HepG2 (cell line): ENCODE measurements at regions not wholly inside any gene's neighbourhood (a gene's known extent, or its start where the extent isn't known, plus 50 kb on each side); places are given as distances from the start of the nearest gene placed in this dataset.

ENCODE experiments used
- ATF7 ChIP-seq, 2 experiments: fragments of 450-650 bp in 1 of 2; sonication (generic) in 1 of 2; formaldehyde crosslinking in 1 of 2; IDR thresholded peaks; 2 replicates each; pipeline versions ENCODE4 v1.4.0 to v1.6.1; 2016 to 2020; ENCODE audit warnings: antibody characterized with exemption in 1 of 2, mild to moderate bottlenecking in 1 of 2, missing genetic modification reagents in 1 of 2
- FOSL2 ChIP-seq: sonication (generic); formaldehyde crosslinking; IDR thresholded peaks from 2 replicates; pipeline ENCODE4 v1.4.0; 2020; ENCODE audit warnings: missing genetic modification reagents
- KLF13 ChIP-seq: sonication (generic); formaldehyde crosslinking; IDR thresholded peaks from 2 replicates; pipeline ENCODE4 v1.4.0; 2020; ENCODE audit warnings: mild to moderate bottlenecking, missing genetic modification reagents
- MAZ ChIP-seq, 2 experiments: sonication (generic) in 1 of 2; formaldehyde crosslinking in 1 of 2; IDR thresholded peaks; 2 replicates each; pipeline versions ENCODE4 v1.5.0 to v1.6.1; 2012 to 2020; ENCODE audit warnings: low read depth in 2 of 2, mild to moderate bottlenecking in 2 of 2, borderline replicate concordance in 1 of 2, improper control_type of control experiment in 1 of 2, low read length in 1 of 2, missing genetic modification reagents in 1 of 2, moderate library complexity in 1 of 2
- MEIS1 ChIP-seq: sonication (generic); formaldehyde crosslinking; IDR thresholded peaks from 2 replicates; pipeline ENCODE4 v1.9.0; 2021; ENCODE audit warnings: mild to moderate bottlenecking, missing genetic modification reagents, moderate library complexity, borderline replicate concordance
- MEIS2 ChIP-seq: sonication (generic); formaldehyde crosslinking; IDR thresholded peaks from 2 replicates; pipeline ENCODE4 v1.9.0; 2021; ENCODE audit warnings: mild to moderate bottlenecking, missing genetic modification reagents
- NR2F1 ChIP-seq, 2 experiments: fragments of 450-650 bp in 1 of 2; formaldehyde crosslinking in 1 of 2; IDR thresholded peaks; 2 replicates each; pipeline versions ENCODE4 v1.5.0 to v1.6.1; 2016 to 2020; ENCODE audit warnings: mild to moderate bottlenecking in 1 of 2, missing compliant biosample characterization in 1 of 2, missing genetic modification reagents in 1 of 2, moderate library complexity in 1 of 2
- RFX3 ChIP-seq: IDR thresholded peaks from 2 replicates; pipeline ENCODE4 v1.6.1; 2016; ENCODE audit warnings: missing biosample characterization, missing genetic modification reagents
- RFXAP ChIP-seq: sonication (generic); formaldehyde crosslinking; IDR thresholded peaks from 2 replicates; pipeline ENCODE4 v1.4.0; 2020; ENCODE audit warnings: missing genetic modification reagents, borderline replicate concordance
- ZNF768 ChIP-seq: sonication (generic); formaldehyde crosslinking; IDR thresholded peaks from 2 replicates; pipeline ENCODE4 v1.4.0; 2020; ENCODE audit warnings: missing genetic modification reagents
- ZNF83 ChIP-seq: sonication (generic); formaldehyde crosslinking; IDR thresholded peaks from 2 replicates; pipeline ENCODE4 v1.4.0; 2020; ENCODE audit warnings: missing genetic modification reagents, mild to moderate bottlenecking, borderline replicate concordance
- TF ChIP-seq, protein P1 (sequence below): sonication (generic); formaldehyde crosslinking; IDR thresholded peaks from 2 replicates; pipeline ENCODE4 v1.5.1; 2020; ENCODE audit warnings: missing genetic modification reagents, mild to moderate bottlenecking, borderline replicate concordance
- TF ChIP-seq, protein P2 (sequence below): sonication (generic); formaldehyde crosslinking; IDR thresholded peaks from 2 replicates; pipeline ENCODE4 v1.4.0; 2020; ENCODE audit warnings: mild to moderate bottlenecking, missing genetic modification reagents
- TF ChIP-seq, protein P3 (sequence below): sonication (generic); formaldehyde crosslinking; IDR thresholded peaks from 2 replicates; pipeline ENCODE4 v1.4.0; 2020; ENCODE audit warnings: missing genetic modification reagents

DNA sequence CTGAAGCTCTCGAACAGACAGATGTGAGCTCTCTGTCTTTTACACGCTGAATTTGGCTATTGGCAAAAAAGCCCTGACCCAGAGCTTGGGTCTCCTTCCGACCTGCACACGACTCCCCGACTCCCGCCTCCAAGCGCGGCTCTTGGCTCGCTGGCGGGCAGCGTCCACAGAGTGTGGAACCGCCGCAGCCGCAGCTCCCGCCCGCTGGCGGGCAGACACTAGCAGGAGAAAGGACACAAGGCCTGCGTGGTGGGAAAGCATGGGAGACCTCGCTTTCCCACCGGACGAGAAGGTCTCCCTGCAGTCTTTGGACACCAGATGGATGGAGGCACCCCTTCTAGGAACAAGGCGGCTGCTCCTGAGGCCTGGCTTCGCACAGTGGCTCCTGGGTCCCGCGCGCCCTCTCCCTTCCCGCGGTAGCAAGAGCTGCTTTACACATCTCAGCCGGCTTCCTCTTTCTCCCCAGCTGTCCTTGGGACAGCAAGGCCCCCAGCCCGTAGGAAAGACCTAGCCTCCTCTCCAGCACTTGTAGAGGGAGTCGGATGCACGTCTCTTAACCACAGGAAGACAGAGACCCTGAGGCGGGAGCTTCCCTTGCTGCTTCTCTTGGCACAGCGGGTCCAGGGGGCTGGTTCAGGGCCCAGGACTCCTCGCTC lies 92.1 kb downstream of the PRKAB2 start (continued):
- TF ChIP-seq, protein P1, sequence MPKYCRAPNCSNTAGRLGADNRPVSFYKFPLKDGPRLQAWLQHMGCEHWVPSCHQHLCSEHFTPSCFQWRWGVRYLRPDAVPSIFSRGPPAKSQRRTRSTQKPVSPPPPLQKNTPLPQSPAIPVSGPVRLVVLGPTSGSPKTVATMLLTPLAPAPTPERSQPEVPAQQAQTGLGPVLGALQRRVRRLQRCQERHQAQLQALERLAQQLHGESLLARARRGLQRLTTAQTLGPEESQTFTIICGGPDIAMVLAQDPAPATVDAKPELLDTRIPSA: no peak
- TF ChIP-seq MEIS2 (CRISPR knock-in tag) (no peak), KLF13 (no peak), FOSL2 (CRISPR knock-in tag) (no peak), ZNF83 (CRISPR knock-in tag) (no peak), RFXAP (no peak), RFX3 (CRISPR knock-in tag) (no peak), ATF7 (IDR thresholded peaks at IDR 0.05) (no peak), ATF7 (CRISPR knock-in tag; IDR thresholded peaks at IDR 0.05) (no peak), ZNF768 (no peak), MAZ (IDR thresholded peaks at IDR 0.05; ENCODE audit: borderline replicate concordance, low read depth, low read length) (no peak), MAZ (CRISPR knock-in tag; IDR thresholded peaks at IDR 0.05; ENCODE audit: low read depth) (no peak), MEIS1 (no peak), NR2F1 (CRISPR knock-in tag; IDR thresholded peaks at IDR 0.05) (no peak)
- TF ChIP-seq, protein P2, sequence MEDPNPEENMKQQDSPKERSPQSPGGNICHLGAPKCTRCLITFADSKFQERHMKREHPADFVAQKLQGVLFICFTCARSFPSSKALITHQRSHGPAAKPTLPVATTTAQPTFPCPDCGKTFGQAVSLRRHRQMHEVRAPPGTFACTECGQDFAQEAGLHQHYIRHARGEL (CRISPR knock-in tag): no peak
- TF ChIP-seq, protein P3, sequence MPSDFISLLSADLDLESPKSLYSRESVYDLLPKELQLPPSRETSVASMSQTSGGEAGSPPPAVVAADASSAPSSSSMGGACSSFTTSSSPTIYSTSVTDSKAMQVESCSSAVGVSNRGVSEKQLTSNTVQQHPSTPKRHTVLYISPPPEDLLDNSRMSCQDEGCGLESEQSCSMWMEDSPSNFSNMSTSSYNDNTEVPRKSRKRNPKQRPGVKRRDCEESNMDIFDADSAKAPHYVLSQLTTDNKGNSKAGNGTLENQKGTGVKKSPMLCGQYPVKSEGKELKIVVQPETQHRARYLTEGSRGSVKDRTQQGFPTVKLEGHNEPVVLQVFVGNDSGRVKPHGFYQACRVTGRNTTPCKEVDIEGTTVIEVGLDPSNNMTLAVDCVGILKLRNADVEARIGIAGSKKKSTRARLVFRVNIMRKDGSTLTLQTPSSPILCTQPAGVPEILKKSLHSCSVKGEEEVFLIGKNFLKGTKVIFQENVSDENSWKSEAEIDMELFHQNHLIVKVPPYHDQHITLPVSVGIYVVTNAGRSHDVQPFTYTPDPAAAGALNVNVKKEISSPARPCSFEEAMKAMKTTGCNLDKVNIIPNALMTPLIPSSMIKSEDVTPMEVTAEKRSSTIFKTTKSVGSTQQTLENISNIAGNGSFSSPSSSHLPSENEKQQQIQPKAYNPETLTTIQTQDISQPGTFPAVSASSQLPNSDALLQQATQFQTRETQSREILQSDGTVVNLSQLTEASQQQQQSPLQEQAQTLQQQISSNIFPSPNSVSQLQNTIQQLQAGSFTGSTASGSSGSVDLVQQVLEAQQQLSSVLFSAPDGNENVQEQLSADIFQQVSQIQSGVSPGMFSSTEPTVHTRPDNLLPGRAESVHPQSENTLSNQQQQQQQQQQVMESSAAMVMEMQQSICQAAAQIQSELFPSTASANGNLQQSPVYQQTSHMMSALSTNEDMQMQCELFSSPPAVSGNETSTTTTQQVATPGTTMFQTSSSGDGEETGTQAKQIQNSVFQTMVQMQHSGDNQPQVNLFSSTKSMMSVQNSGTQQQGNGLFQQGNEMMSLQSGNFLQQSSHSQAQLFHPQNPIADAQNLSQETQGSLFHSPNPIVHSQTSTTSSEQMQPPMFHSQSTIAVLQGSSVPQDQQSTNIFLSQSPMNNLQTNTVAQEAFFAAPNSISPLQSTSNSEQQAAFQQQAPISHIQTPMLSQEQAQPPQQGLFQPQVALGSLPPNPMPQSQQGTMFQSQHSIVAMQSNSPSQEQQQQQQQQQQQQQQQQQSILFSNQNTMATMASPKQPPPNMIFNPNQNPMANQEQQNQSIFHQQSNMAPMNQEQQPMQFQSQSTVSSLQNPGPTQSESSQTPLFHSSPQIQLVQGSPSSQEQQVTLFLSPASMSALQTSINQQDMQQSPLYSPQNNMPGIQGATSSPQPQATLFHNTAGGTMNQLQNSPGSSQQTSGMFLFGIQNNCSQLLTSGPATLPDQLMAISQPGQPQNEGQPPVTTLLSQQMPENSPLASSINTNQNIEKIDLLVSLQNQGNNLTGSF (CRISPR knock-in tag): no peak
- TF ChIP-seq, all 625 proteins: peak for 0
